Loucy (cell line): ENCODE measurements at regions not wholly inside any gene's neighbourhood (a gene's known extent, or its start where the extent isn't known, plus 50 kb on each side); places are given as distances from the start of the nearest gene placed in this dataset.

Experiments
- H2AFZ ChIP-seq: fragments of 200-600 bp; sonication (generic); 2 replicates; pipeline ENCODE4 v1.6.0; 2016; ENCODE audit warnings: antibody characterized with exemption, mild to moderate bottlenecking, low read length, moderate library complexity
- H3F3A ChIP-seq: fragments of 200-600 bp; 2 replicates; pipeline ENCODE4 v1.6.0; 2016; ENCODE audit warnings: antibody characterized with exemption, low read depth, mild to moderate bottlenecking
- H3K27me3 ChIP-seq: fragments of 200-600 bp; sonication (generic); 2 replicates; pipeline ENCODE4 v1.6.1; 2014; ENCODE audit warnings: low read length, mild to moderate bottlenecking; ENCODE audit not compliant: insufficient read depth, poor library complexity, severe bottlenecking
- H3K36me3 ChIP-seq: fragments of 200-600 bp; sonication (generic); 2 replicates; pipeline ENCODE4 v1.6.1; 2016; ENCODE audit warnings: low read length; ENCODE audit not compliant: insufficient read depth
- H3K4me1 ChIP-seq: fragments of 200-600 bp; sonication (generic); 2 replicates; pipeline ENCODE4 v1.5.1; 2014; ENCODE audit warnings: low read length, mild to moderate bottlenecking; ENCODE audit not compliant: insufficient read depth, poor library complexity, severe bottlenecking
- H3K4me2 ChIP-seq: fragments of 200-600 bp; sonication (generic); 2 replicates; pipeline ENCODE4 v1.6.0; 2014; ENCODE audit warnings: antibody characterized with exemption, low read length, low read depth, mild to moderate bottlenecking; ENCODE audit not compliant: poor library complexity, severe bottlenecking
- H3K4me3 ChIP-seq: fragments of 200-600 bp; sonication (generic); 2 replicates; pipeline ENCODE4 v1.5.1; 2014; ENCODE audit warnings: low read length, mild to moderate bottlenecking, mixed read lengths; ENCODE audit not compliant: poor library complexity, severe bottlenecking
- H3K79me2 ChIP-seq: fragments of 200-600 bp; sonication (generic); 2 replicates; pipeline ENCODE4 v1.6.1; 2014; ENCODE audit warnings: low read length; ENCODE audit not compliant: insufficient read depth
- H3K9ac ChIP-seq: fragments of 200-600 bp; sonication (generic); 2 replicates; pipeline ENCODE4 v1.6.0; 2014; ENCODE audit warnings: mild to moderate bottlenecking, low read depth, low read length, moderate library complexity; ENCODE audit not compliant: poor library complexity, severe bottlenecking
- H3K9me2 ChIP-seq: fragments of 200-600 bp; sonication (generic); replicated peaks from 2 replicates; pipeline ENCODE4 v1.6.1; 2016; ENCODE audit warnings: low read depth, low read length, mixed read lengths
- H3K9me3 ChIP-seq: fragments of 200-600 bp; sonication (generic); 2 replicates; pipeline ENCODE4 v1.6.1; 2014; ENCODE audit warnings: mild to moderate bottlenecking, antibody characterized with exemption, low read length, low read depth; ENCODE audit not compliant: insufficient read depth
- H4K20me1 ChIP-seq: fragments of 200-600 bp; sonication (generic); 2 replicates; pipeline ENCODE4 v1.6.0; 2014; ENCODE audit warnings: antibody characterized with exemption, low read length, mild to moderate bottlenecking; ENCODE audit not compliant: insufficient read depth, poor library complexity, severe bottlenecking
- EZH2phosphoT487 ChIP-seq: fragments of 200-600 bp; IDR thresholded peaks from 2 replicates; pipeline ENCODE4 v1.6.1; 2018; ENCODE audit warnings: antibody characterized with exemption, mild to moderate bottlenecking, moderate library complexity, borderline replicate concordance
- TF ChIP-seq, protein P1 (sequence below): fragments of 200-600 bp; sonication (generic); conservative IDR thresholded peaks from 2 replicates; pipeline ENCODE4 v1.5.1; 2014; ENCODE audit warnings: mild to moderate bottlenecking, antibody characterized with exemption, low read length

DNA sequence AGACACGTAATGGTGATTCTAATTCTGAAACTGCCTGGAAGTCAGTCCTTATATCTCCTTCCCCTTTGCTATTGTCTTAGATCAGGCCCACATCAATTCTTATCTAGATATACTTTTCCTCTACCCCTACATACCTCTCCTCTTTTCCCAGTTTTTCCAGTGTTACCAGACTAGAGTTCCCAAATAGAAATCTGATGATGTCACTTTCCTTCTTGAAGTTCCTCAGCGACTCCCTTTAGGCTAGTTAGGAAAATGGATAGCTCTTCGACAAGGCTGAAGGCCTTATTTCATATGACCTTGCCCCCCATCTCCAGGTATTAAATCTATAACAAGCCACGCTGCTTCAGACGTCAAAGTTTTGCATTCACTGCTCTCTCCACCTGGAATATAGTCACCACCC is 201.1 kb upstream of the ATP2B1 start:
- Histone ChIP-seq H3K9me3 (no peaks in the 10 kb centered on the region), H3K9me2 (no peaks in the 10 kb centered on the region), H3K79me2 (no peaks in the 10 kb centered on the region), H2AFZ (no peak overlapping the region), H3K4me1 (no peaks in the 10 kb centered on the region), H3K4me3 (no peak overlapping the region), H4K20me1 (no peaks in the 10 kb centered on the region), H3F3A (no peaks in the 10 kb centered on the region), H3K4me2 (no peak overlapping the region), H3K9ac (no peak overlapping the region), H3K36me3 (no peaks in the 10 kb centered on the region), H3K27me3 (no peaks in the 10 kb centered on the region)
- TF ChIP-seq EZH2phosphoT487: no peak
- TF ChIP-seq, protein P1, sequence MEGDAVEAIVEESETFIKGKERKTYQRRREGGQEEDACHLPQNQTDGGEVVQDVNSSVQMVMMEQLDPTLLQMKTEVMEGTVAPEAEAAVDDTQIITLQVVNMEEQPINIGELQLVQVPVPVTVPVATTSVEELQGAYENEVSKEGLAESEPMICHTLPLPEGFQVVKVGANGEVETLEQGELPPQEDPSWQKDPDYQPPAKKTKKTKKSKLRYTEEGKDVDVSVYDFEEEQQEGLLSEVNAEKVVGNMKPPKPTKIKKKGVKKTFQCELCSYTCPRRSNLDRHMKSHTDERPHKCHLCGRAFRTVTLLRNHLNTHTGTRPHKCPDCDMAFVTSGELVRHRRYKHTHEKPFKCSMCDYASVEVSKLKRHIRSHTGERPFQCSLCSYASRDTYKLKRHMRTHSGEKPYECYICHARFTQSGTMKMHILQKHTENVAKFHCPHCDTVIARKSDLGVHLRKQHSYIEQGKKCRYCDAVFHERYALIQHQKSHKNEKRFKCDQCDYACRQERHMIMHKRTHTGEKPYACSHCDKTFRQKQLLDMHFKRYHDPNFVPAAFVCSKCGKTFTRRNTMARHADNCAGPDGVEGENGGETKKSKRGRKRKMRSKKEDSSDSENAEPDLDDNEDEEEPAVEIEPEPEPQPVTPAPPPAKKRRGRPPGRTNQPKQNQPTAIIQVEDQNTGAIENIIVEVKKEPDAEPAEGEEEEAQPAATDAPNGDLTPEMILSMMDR: no peak

DNA sequence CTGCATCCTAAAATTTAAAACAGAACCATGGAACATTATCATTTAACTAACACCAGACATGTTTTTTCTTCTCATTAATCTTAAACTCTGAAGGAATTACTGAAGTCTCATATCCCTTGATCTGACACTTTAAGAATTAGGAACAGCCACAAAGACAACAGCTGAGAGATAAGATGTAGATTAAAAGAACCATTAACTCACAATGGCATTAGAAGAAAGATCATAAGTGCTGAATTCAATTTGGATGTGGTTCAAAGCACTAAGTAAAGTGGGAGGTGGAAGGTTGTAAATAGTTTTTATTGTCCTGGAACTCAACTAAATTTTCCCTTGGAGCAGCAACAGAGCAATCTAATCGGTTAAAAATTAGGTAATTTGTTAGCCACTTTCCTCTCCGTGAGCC is 199.0 kb upstream of the ATP2B1 start:
- no peaks in the 10 kb centered on the region for H3F3A ChIP-seq
- TF ChIP-seq, protein P1: no peak
- no peak for TF ChIP-seq EZH2phosphoT487
- no peak overlapping the region for H3K9ac ChIP-seq
- no peak overlapping the region for H2AFZ ChIP-seq
- no peaks in the 10 kb centered on the region for H3K9me2 ChIP-seq
- H3K4me2 ChIP-seq: no peak overlapping the region
- no peaks in the 10 kb centered on the region for H3K36me3 ChIP-seq
- no peaks in the 10 kb centered on the region for H3K4me1 ChIP-seq
- H3K4me3 ChIP-seq: no peak overlapping the region
- H3K79me2 ChIP-seq: no peaks in the 10 kb centered on the region
- H3K27me3 ChIP-seq: no peaks in the 10 kb centered on the region
- no peaks in the 10 kb centered on the region for H3K9me3 ChIP-seq
- H4K20me1 ChIP-seq: no peaks in the 10 kb centered on the region

DNA sequence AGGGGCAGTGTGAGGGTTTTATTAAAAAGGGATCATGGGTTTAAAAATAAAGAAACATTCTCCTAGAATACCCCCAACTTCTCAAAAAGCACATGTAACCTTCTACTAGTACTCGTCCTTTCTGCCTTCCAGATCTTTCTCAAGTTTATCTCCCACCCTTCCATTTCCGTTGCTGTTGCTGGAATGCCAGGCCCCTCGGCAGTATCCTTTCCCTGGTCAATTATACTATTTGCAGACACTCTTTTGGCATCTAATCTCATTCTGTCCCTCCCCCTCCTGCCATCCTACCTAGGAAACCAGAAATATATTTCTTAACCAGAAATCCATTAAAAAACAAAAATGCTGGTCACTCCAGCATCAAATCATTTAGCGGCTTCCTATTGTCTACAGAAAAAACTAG is 198.2 kb upstream of the ATP2B1 start:
- Histone ChIP-seq H3K36me3 (no peaks in the 10 kb centered on the region), H3K4me2 (no peak overlapping the region), H3K9ac (no peak overlapping the region), H4K20me1 (no peaks in the 10 kb centered on the region), H3K27me3 (no peaks in the 10 kb centered on the region), H3K9me3 (no peaks in the 10 kb centered on the region), H2AFZ (no peak overlapping the region), H3K9me2 (no peaks in the 10 kb centered on the region), H3K4me3 (no peak overlapping the region), H3K79me2 (no peaks in the 10 kb centered on the region), H3K4me1 (no peaks in the 10 kb centered on the region), H3F3A (no peaks in the 10 kb centered on the region)
- TF ChIP-seq, protein P1: no peak
- no peak for TF ChIP-seq EZH2phosphoT487
